SH-SY5Y (cell line): ENCODE measurements at regions not wholly inside any gene's neighbourhood (a gene's known extent, or its start where the extent isn't known, plus 50 kb on each side); places are given as distances from the start of the nearest gene placed in this dataset.

Experiments
- GATA2 ChIP-seq: IDR thresholded peaks from 2 replicates; pipeline ENCODE4 v1.6.1; 2011; ENCODE audit warnings: mild to moderate bottlenecking, low read depth, low read length
- GATA3 ChIP-seq: IDR thresholded peaks from 2 replicates; pipeline ENCODE4 v1.6.1; 2011; ENCODE audit warnings: low read depth, mild to moderate bottlenecking, low read length, moderate library complexity

DNA sequence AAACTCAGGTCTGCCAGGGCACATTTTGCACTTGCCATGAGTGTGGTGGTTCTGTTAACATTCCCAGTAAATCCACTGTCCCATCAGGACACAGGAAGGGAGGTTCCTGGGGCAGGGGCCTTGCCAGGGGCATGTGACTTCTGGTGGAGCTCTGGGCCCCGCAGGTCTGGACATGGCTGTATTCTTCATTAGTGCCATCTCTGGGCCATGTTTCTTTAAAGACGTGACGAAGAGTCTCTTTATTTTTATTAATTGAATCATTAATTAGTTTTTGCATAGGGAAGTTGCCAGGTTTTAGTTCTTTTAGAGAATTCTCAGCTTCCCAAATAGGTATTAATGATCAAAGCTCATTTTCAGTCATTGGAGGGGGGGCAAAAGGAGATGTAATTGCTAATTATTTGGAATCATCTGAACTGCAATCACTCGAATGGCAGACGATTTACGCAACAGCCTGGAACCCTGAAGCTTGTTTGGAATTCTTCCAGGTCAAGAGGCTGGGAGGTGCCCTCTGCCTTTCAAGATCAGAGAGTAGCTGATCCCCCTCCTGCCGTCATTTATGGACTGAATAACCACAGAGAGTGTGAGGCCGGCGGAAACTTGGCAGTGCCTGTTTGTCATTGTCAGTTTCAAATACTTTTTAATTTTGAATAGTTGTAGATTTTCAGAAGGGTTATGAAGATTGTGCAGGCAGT is 106.2 kb downstream of the RTP5 start:
- no peak for TF ChIP-seq GATA3
- no peak for TF ChIP-seq GATA2
